Heart left ventricle (tissue), 16 donors: ENCODE measurements at regions not wholly inside any gene's neighbourhood (a gene's known extent, or its start where the extent isn't known, plus 50 kb on each side); places are given as distances from the start of the nearest gene placed in this dataset.

Experiments
- ATAC-seq, 4 donors: fragments of 200-7000 bp; cut with Tn5 transposase; one replicate each; pipeline ENCODE4 v1.9.1; 2020 to 2022; ENCODE audit warnings: moderate library complexity in 4 of 4, mild to moderate bottlenecking in 3 of 4, moderate number of reproducible peaks in 1 of 4
- DNase-seq, 5 donors: peaks; one replicate each; pipeline ENCODE4 v3.0.0-alpha.2; 2020
- H3K27ac ChIP-seq, 12 donors: fragments of 200-600 bp; sonication (generic) in 4 of 12; one replicate each; pipeline versions ENCODE4 v1.5.0 to v1.8.0; 2016 to 2022; ENCODE audit warnings: mild to moderate bottlenecking in 2 of 12
- H3K27me3 ChIP-seq, 9 donors: fragments of 200-600 bp; sonication (generic) in 2 of 9; one replicate each; pipeline versions ENCODE4 v1.5.1 to v1.8.0; 2016 to 2022; ENCODE audit warnings: mild to moderate bottlenecking in 3 of 9
- H3K36me3 ChIP-seq, 9 donors: fragments of 200-600 bp; sonication (generic) in 2 of 9; one replicate each; pipeline versions ENCODE4 v1.5.0 to v1.8.0; 2018 to 2022; ENCODE audit warnings: mild to moderate bottlenecking in 2 of 9
- H3K4me1 ChIP-seq, 12 donors: fragments of 200-600 bp; sonication (generic) in 4 of 12; one replicate each; pipeline versions ENCODE4 v1.5.0 to v1.8.0; 2016 to 2022; ENCODE audit warnings: mild to moderate bottlenecking in 3 of 12
- H3K4me3 ChIP-seq, 12 donors: fragments of 200-600 bp; sonication (generic) in 4 of 12; one replicate each; pipeline versions ENCODE4 v1.5.0 to v1.8.0; 2017 to 2022; ENCODE audit warnings: mild to moderate bottlenecking in 9 of 12, moderate library complexity in 4 of 12
- H3K9me3 ChIP-seq, 12 donors: fragments of 200-600 bp; sonication (generic) in 4 of 12; one replicate each; pipeline versions ENCODE4 v1.5.0 to v1.8.0; 2016 to 2022; ENCODE audit warnings: mild to moderate bottlenecking in 1 of 12
- POLR2A ChIP-seq, 2 donors: fragments of 450-650 bp; IDR thresholded peaks; one replicate each; pipeline ENCODE4 v1.6.1; 2017; ENCODE audit warnings: antibody characterized with exemption in 2 of 2, mild to moderate bottlenecking in 2 of 2, moderate library complexity in 2 of 2
- WGBS, 4 donors: extraction: QIAGEN DNeasy Blood & Tissue Kit in 2 of 4; methylation state at CpG; one replicate each; pipeline versions ENCODE4 v1.1.5 to v1.1.7; 2013 to 2018; 5-methylcytosine and 5-hydroxymethylcytosine counted together
- intact Hi-C, 10 donors: fragments of 100-400 bp; cut with DNase I; formaldehyde crosslinking; loops; one replicate each; pipeline versions ENCODE4 v1.11.1 to v1.14.2; 2022
- TF ChIP-seq, protein P1 (sequence below), 12 donors: fragments of 200-600 bp; sonication (generic) in 4 of 12; IDR thresholded peaks; one replicate each; pipeline versions ENCODE4 v1.5.0 to v1.8.0; 2018 to 2022; ENCODE audit warnings: antibody characterized with exemption in 12 of 12, mild to moderate bottlenecking in 5 of 12
- donor health status: ischemic (EF 13 %, LVEDD 7.1; RV severe dilation, severe dysfunction).
- donor health status: healthy with polysubstance abuse.
- donor health status: DM: no; HTN: yes; CAD: no.
- donor health status: DM: no; HTN: no; CAD: no.
- donor health status: ischemic (EF 25% LVEDD 6.9; RV normal size, moderate dysfunction).
- donor health status: ischemic (EF 25% LVEDD 5.7; RV mildly dilated, moderate dysfunction).
- donor health status: healthy.
- donor health status: DM: yes; HTN: yes; CAD: no.
- donor health status: ischemic (EF 35%, LVEDD 5.7; RV mildly dilated, moderate dysfunction).
- donor health status: nonischemic (EF 11% LVEDD 7.7; RV severe dilation, severe dysfunction).
- donor health status: DM: yes; HTN: yes; CAD: no.
- donor health status: PGD.
- donor health status: ischemic (EF 29% LVEDD 5.4; RV normal size, mild dysfunction).
- donor health status: nonischemic (EF 23%, LVEDD 6.1; RV moderate dilation, normal function).

DNA sequence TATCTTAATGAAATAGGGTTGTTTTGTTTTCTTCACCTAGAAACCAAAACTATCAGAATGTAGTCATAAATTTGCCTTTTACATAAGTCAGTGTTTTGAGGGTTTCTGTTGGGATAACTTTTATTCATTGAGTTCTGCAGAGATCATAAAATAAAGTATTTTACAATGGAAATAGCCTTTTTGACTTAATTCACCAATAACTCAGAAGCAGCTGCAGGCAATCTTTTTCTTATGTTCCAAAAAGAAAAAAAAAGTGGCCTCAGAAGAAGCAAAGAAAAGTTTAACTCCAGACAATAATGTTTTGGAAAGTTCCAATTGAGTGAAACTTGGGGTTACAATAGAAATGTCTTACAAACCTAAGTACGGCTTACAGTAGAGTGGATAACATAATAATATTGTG is 491.7 kb upstream of the NRP1 start:
- no peaks in the 10 kb centered on the region for H3K36me3 ChIP-seq
- H3K27ac ChIP-seq = no peak overlapping the region
- WGBS, 4 donors = 90 to 97% (median 95%) methylated on average over 1 of the region's 1 CpG
- no peak overlapping the region for H3K4me3 ChIP-seq
- H3K27me3 ChIP-seq = no peaks in the 10 kb centered on the region
- no peaks in the 10 kb centered on the region for H3K4me1 ChIP-seq
- H3K9me3 ChIP-seq = no peaks in the 10 kb centered on the region
- no peak for DNase-seq
- intact Hi-C loops = no loop called here
- no peak for ATAC-seq
- no peak for TF ChIP-seq POLR2A (IDR thresholded peaks at IDR 0.05)
- TF ChIP-seq, protein P1, sequence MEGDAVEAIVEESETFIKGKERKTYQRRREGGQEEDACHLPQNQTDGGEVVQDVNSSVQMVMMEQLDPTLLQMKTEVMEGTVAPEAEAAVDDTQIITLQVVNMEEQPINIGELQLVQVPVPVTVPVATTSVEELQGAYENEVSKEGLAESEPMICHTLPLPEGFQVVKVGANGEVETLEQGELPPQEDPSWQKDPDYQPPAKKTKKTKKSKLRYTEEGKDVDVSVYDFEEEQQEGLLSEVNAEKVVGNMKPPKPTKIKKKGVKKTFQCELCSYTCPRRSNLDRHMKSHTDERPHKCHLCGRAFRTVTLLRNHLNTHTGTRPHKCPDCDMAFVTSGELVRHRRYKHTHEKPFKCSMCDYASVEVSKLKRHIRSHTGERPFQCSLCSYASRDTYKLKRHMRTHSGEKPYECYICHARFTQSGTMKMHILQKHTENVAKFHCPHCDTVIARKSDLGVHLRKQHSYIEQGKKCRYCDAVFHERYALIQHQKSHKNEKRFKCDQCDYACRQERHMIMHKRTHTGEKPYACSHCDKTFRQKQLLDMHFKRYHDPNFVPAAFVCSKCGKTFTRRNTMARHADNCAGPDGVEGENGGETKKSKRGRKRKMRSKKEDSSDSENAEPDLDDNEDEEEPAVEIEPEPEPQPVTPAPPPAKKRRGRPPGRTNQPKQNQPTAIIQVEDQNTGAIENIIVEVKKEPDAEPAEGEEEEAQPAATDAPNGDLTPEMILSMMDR (IDR thresholded peaks at IDR 0.05) = no peak

DNA sequence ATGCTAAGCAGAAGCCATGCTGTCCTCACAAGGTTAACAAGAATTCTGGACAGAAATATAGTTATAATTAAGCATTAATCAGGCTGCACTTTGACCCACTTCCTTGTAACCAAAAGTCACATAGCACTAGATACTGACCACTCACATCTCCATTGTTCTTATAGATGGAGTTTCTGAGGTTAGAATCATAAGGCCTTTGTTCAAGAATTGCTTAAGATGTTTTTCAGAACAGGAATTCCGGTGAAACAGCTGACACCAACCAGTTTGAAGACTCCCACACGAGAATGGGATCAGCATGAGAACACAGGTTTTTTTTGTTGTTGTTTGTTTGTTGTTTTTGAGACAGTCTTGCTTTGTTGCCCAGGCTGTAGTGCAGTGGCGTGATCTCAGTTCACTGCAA is 488.3 kb upstream of the NRP1 start:
- Histone ChIP-seq H3K9me3 (no peaks in the 10 kb centered on the region), H3K4me3 (no peak overlapping the region), H3K27me3 (no peaks in the 10 kb centered on the region), H3K36me3 (no peaks in the 10 kb centered on the region), H3K4me1 (peaks cover 0 to 6% (median 0%) of the 10 kb centered on the region in 12 donors), H3K27ac (no peak overlapping the region)
- intact Hi-C loops = no loop called here
- DNase-seq (no peak), ATAC-seq (no peak)
- TF ChIP-seq POLR2A (IDR thresholded peaks at IDR 0.05) = no peak
- TF ChIP-seq, protein P1 (IDR thresholded peaks at IDR 0.05) = no peak
- 79 to 85% (median 82%) methylated on average over 3 of the region's 3 CpGs for WGBS, 4 donors

DNA sequence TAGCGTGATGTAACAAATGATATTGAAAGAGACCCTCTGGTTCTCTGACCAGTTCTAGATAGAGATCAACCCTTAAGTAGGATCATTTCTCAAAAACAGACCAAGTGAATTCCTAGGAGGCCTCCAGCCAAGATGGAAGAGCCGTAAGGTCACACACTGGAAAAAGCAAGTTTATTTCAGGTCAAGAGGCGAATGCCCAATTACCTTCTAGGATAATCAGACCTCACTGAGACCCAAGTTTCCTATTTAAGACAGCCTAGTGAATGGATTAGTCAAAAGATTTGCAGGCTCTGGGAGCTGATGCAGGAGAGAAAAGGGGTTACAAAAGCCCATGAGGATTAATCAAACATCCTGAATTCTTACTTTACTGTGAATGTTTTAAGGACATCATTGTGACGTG is 486.1 kb upstream of the NRP1 start:
- Histone ChIP-seq H3K27ac (no peak overlapping the region), H3K36me3 (no peaks in the 10 kb centered on the region), H3K9me3 (no peaks in the 10 kb centered on the region), H3K4me1 (peaks cover 0 to 6% (median 0%) of the 10 kb centered on the region in 12 donors), H3K4me3 (no peak overlapping the region), H3K27me3 (no peaks in the 10 kb centered on the region)
- intact Hi-C loops = no loop called here
- no peak for TF ChIP-seq POLR2A (IDR thresholded peaks at IDR 0.05)
- TF ChIP-seq, protein P1 (IDR thresholded peaks at IDR 0.05) = no peak
- ATAC-seq (no peak), DNase-seq (no peak)
- WGBS, 4 donors = 61 to 82% (median 77%) methylated on average over 4 of the region's 4 CpGs

DNA sequence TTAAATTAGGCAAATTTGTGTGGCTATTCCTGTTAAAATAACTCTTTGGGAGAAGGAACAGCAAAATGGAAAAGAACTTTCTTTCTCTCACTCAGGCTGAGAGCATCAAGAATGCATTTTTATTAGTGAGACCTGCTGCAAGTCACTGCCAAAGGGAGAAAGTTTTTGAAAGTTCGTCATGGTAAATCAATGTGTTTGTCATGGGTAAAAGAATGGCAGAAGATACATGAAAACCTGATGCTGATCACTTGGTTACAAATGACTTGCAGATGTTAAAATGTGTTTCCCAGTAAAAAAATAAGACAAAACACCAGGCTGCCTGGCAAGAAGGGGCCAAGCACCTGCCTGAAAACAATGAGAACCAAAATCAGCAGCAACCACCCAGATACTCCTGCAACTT is 484.7 kb upstream of the NRP1 start:
- TF ChIP-seq, protein P1 (IDR thresholded peaks at IDR 0.05) = no peak
- TF ChIP-seq POLR2A (IDR thresholded peaks at IDR 0.05) = no peak
- DNase-seq (no peak), ATAC-seq (no peak)
- H3K4me1 ChIP-seq = peaks cover 0 to 6% (median 0%) of the 10 kb centered on the region in 12 donors
- H3K27ac ChIP-seq = no peak overlapping the region
- H3K36me3 ChIP-seq = no peaks in the 10 kb centered on the region
- no peaks in the 10 kb centered on the region for H3K27me3 ChIP-seq
- WGBS, 4 donors = 58 to 78% (median 74%) methylated on average over 1 of the region's 1 CpG
- intact Hi-C loops = no loop called here
- H3K9me3 ChIP-seq = no peaks in the 10 kb centered on the region
- no peak overlapping the region for H3K4me3 ChIP-seq
